MCF 10A (cell line): ENCODE measurements at regions not wholly inside any gene's neighbourhood (a gene's known extent, or its start where the extent isn't known, plus 50 kb on each side); places are given as distances from the start of the nearest gene placed in this dataset.

Source experiments
- BruUV-seq: library from RNA; stranded (reverse); fragments of 400-500 nt; replicated peaks from 2 replicates; lab custom pipeline; 2021; lab: Mats Ljungman, UMichigan
- CTCF ChIA-PET: fragments of 300-600 bp; sonication (Branson Sonifier 250); formaldehyde crosslinking; extraction: SDS; loops from one replicate; lab custom pipeline; 2021; ENCODE audit warnings: antibody characterized with exemption, inconsistent platforms; lab: Yijun Ruan, JAX
- POLR2A ChIA-PET: fragments of 300-600, 350-650 bp; sonication (Branson Sonifier 250); formaldehyde crosslinking; extraction: SDS; loops from one replicate; lab custom pipeline; 2020; ENCODE audit warnings: antibody characterized with exemption, inconsistent platforms; lab: Yijun Ruan, JAX
- DNase-seq: peaks from one replicate; pipeline ENCODE4 v3.0.0-alpha.2; 2018; ENCODE audit not compliant: unreplicated experiment
- H3K27ac Mint-ChIP-seq: one replicate; pipeline ENCODE4 v1.8.0; 2022; ENCODE audit warnings: mild to moderate bottlenecking, low read depth, mixed read lengths; ENCODE audit not compliant: unreplicated experiment
- H3K27me3 Mint-ChIP-seq: one replicate; pipeline ENCODE4 v1.8.0; 2022; ENCODE audit warnings: mixed read lengths; ENCODE audit not compliant: insufficient read depth, unreplicated experiment
- H3K36me3 Mint-ChIP-seq: one replicate; pipeline ENCODE4 v1.8.0; 2022; ENCODE audit warnings: mild to moderate bottlenecking, moderate library complexity, mixed read lengths; ENCODE audit not compliant: insufficient read depth, unreplicated experiment
- H3K4me1 Mint-ChIP-seq: one replicate; pipeline ENCODE4 v1.8.0; 2022; ENCODE audit warnings: mixed read lengths; ENCODE audit not compliant: insufficient read depth, unreplicated experiment
- H3K4me3 Mint-ChIP-seq: one replicate; pipeline ENCODE4 v1.8.0; 2022; ENCODE audit warnings: mild to moderate bottlenecking, moderate library complexity, mixed read lengths; ENCODE audit not compliant: unreplicated experiment
- H3K9me3 Mint-ChIP-seq: one replicate; pipeline ENCODE4 v1.8.0; 2022; ENCODE audit warnings: mixed read lengths; ENCODE audit not compliant: unreplicated experiment
- CTCF ChIP-seq: fragments of 200-600 bp; IDR thresholded peaks from one replicate; pipeline ENCODE4 v1.8.0; 2022; ENCODE audit warnings: antibody characterized with exemption, mild to moderate bottlenecking; ENCODE audit not compliant: unreplicated experiment
- intact Hi-C: fragments of 100-400 bp; cut with micrococcal nuclease; formaldehyde crosslinking; loops from 2 replicates; pipeline ENCODE4 v1.14.1; 2022

GRCh38 chr22:49601614-49602321, 225.9 kb downstream of the BRD1 start:
- no peak overlapping the region for H3K4me3 Mint-ChIP-seq
- no peak for DNase-seq
- H3K36me3 Mint-ChIP-seq: no peaks in the 10 kb centered on the region
- no TSS peak for BruUV-seq
- H3K9me3 Mint-ChIP-seq: peaks cover 14% of the 10 kb centered on the region
- POLR2A ChIA-PET: no interaction called here
- no peaks in the 10 kb centered on the region for H3K4me1 Mint-ChIP-seq
- CTCF ChIA-PET: no interaction called here
- no peak overlapping the region for H3K27ac Mint-ChIP-seq
- intact Hi-C loops: no loop called here
- no peak for TF ChIP-seq CTCF
- H3K27me3 Mint-ChIP-seq: no peaks in the 10 kb centered on the region

GRCh38 chr22:49600891-49601431, 226.7 kb downstream of the BRD1 start:
- no peaks in the 10 kb centered on the region for H3K4me1 Mint-ChIP-seq
- TF ChIP-seq CTCF: no peak
- H3K9me3 Mint-ChIP-seq: peaks cover 14% of the 10 kb centered on the region
- no peak overlapping the region for H3K27ac Mint-ChIP-seq
- ChIA-PET CTCF (no interaction called here), POLR2A (no interaction called here)
- H3K4me3 Mint-ChIP-seq: no peak overlapping the region
- no peak for DNase-seq
- BruUV-seq: no TSS peak
- no peaks in the 10 kb centered on the region for H3K27me3 Mint-ChIP-seq
- intact Hi-C loops: no loop called here
- no peaks in the 10 kb centered on the region for H3K36me3 Mint-ChIP-seq

- TF ChIP-seq CTCF: no peak
- no peaks in the 10 kb centered on the region for H3K4me1 Mint-ChIP-seq
- peaks cover 13% of the 10 kb centered on the region for H3K9me3 Mint-ChIP-seq
- no peaks in the 10 kb centered on the region for H3K27me3 Mint-ChIP-seq
- H3K27ac Mint-ChIP-seq: no peak overlapping the region
- intact Hi-C loops: no loop called here
- ChIA-PET CTCF (no interaction called here), POLR2A (no interaction called here)
- DNase-seq: no peak
- BruUV-seq: no TSS peak
- no peaks in the 10 kb centered on the region for H3K36me3 Mint-ChIP-seq
- no peak overlapping the region for H3K4me3 Mint-ChIP-seq
These were observed 227.2 kb downstream of the BRD1 start for GRCh38 chr22:49600468-49600867.

GRCh38 chr22:49599691-49600455, 227.8 kb downstream of the BRD1 start:
- Mint-ChIP-seq H3K27ac (no peak overlapping the region), H3K36me3 (no peaks in the 10 kb centered on the region), H3K27me3 (no peaks in the 10 kb centered on the region), H3K9me3 (peaks cover 7% of the 10 kb centered on the region), H3K4me1 (no peaks in the 10 kb centered on the region), H3K4me3 (no peak overlapping the region)
- no peak for DNase-seq
- no peak for TF ChIP-seq CTCF
- intact Hi-C loops: no loop called here
- ChIA-PET CTCF (no interaction called here), POLR2A (no interaction called here)
- BruUV-seq: no TSS peak
